Keratinocyte (primary cell): ENCODE measurements at regions not wholly inside any gene's neighbourhood (a gene's known extent, or its start where the extent isn't known, plus 50 kb on each side); places are given as distances from the start of the nearest gene placed in this dataset.

Experiments used
- DNase-seq: peaks from one replicate; pipeline ENCODE4 v3.0.0-alpha.2; 2011; ENCODE audit warnings: low read depth, missing footprints, low spot score
- FAIRE-seq: peaks from 2 replicates; lab custom pipeline; 2011; peaks lifted over from hg19 to GRCh38; lab: Jason Lieb, UNC
- H2AFZ ChIP-seq: 2 replicates; pipeline ENCODE4 v1.6.0; 2012; ENCODE audit warnings: low read length, control low read depth, inconsistent platforms; ENCODE audit not compliant: control insufficient read depth
- H3K27ac ChIP-seq: 2 replicates; pipeline ENCODE4 v1.5.1; 2011; ENCODE audit warnings: low read length; ENCODE audit not compliant: control insufficient read depth, insufficient read depth
- H3K27me3 ChIP-seq: 3 replicates; pipeline ENCODE4 v1.6.0; 2011; ENCODE audit warnings: low read length; ENCODE audit not compliant: control insufficient read depth, insufficient read depth; ENCODE audit errors: extremely low read depth
- H3K36me3 ChIP-seq, 2 experiments: 2 replicates in 1 of 2; 3 replicates in 1 of 2; pipeline ENCODE4 v1.5.1; 2011; ENCODE audit warnings: low read length in 2 of 2, mild to moderate bottlenecking in 1 of 2; ENCODE audit not compliant: control insufficient read depth in 2 of 2, insufficient read depth in 2 of 2; ENCODE audit errors: extremely low read depth in 1 of 2
- H3K4me1 ChIP-seq: 3 replicates; pipeline ENCODE4 v1.5.1; 2011; ENCODE audit warnings: low read length; ENCODE audit not compliant: control insufficient read depth, insufficient read depth; ENCODE audit errors: extremely low read depth
- H3K4me2 ChIP-seq: 3 replicates; pipeline ENCODE4 v1.6.0; 2011; ENCODE audit warnings: low read depth, low read length; ENCODE audit not compliant: control insufficient read depth, insufficient read depth; ENCODE audit errors: extremely low read depth
- H3K4me3 ChIP-seq, 3 experiments: fragments of 200-600 bp in 1 of 3; sonication (generic) in 1 of 3; 2 replicates in 2 of 3; 3 replicates in 1 of 3; pipeline ENCODE4 v1.5.1; 2011 to 2016; ENCODE audit warnings: low read length in 3 of 3, mild to moderate bottlenecking in 3 of 3, control low read depth in 2 of 3, inconsistent platforms in 1 of 3, low read depth in 1 of 3, mixed read lengths in 1 of 3, mixed run types in 1 of 3, moderate library complexity in 1 of 3; ENCODE audit not compliant: control insufficient read depth in 2 of 3, insufficient read depth in 2 of 3; ENCODE audit errors: extremely low read depth in 1 of 3
- H3K79me2 ChIP-seq: 2 replicates; pipeline ENCODE4 v1.6.0; 2012; ENCODE audit warnings: low read length; ENCODE audit not compliant: control insufficient read depth, insufficient read depth
- H3K9ac ChIP-seq: 3 replicates; pipeline ENCODE4 v1.6.0; 2011; ENCODE audit warnings: low read length; ENCODE audit not compliant: control insufficient read depth, insufficient read depth; ENCODE audit errors: extremely low read depth
- H3K9me1 ChIP-seq: 3 replicates; pipeline ENCODE4 v1.6.0; 2011; ENCODE audit warnings: low read length; ENCODE audit not compliant: control insufficient read depth, insufficient read depth; ENCODE audit errors: extremely low read depth
- H3K9me3 ChIP-seq: 2 replicates; pipeline ENCODE4 v1.5.1; 2012; ENCODE audit warnings: low read depth, low read length; ENCODE audit not compliant: control insufficient read depth
- H4K20me1 ChIP-seq: 3 replicates; pipeline ENCODE4 v1.6.0; 2011; ENCODE audit warnings: low read length; ENCODE audit not compliant: control insufficient read depth, insufficient read depth; ENCODE audit errors: extremely low read depth
- EZH2 ChIP-seq: IDR thresholded peaks from one replicate; pipeline ENCODE4 v1.6.1; 2012; ENCODE audit warnings: inconsistent platforms, mild to moderate bottlenecking, low read length, moderate library complexity
- dilution Hi-C: fragments of 300-500 bp; cut with MboI; formaldehyde crosslinking; loops from one replicate; pipeline ENCODE4 v1.7.0; 2020; ENCODE audit warnings: low sequenced_read_pairs; ENCODE audit not compliant: extremely low pct_ligation_motif_present
- TF ChIP-seq, protein P1 (sequence below), 3 experiments: IDR thresholded peaks in 1 of 3; conservative IDR thresholded peaks in 1 of 3; optimal IDR thresholded peaks in 1 of 3; 2 replicates in 2 of 3; 3 replicates in 1 of 3; pipeline versions ENCODE3 to v1.5.1; 2011; ENCODE audit warnings: low read length in 3 of 3, mild to moderate bottlenecking in 3 of 3, moderate library complexity in 2 of 3, control low read depth in 1 of 3, inconsistent platforms in 1 of 3; ENCODE audit not compliant: insufficient read depth in 2 of 3; ENCODE audit errors: extremely low read depth in 1 of 3

DNA sequence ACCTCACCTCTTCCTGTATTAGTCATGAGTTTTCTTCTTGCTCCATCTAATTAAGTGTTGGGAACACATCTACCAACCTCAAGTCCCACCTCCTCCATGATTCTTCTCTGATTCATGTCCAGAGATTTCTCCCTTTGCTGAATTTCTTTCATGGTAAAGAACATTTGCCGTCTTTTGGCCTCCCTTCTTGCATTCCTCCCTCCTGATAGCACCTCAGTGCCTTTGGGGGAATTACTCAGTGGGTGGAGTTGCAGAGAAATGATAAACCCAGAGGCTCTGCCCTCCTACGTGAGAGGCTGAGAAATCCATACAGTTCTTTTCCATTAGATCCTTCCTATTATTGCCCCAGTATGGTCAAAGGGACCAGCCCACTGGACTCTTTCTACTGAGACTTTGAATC lies 651.9 kb downstream of the SLC4A3 start:
- Histone ChIP-seq H3K4me1 (peaks cover 54% of the 10 kb centered on the region), H3K9me1 (no peaks in the 10 kb centered on the region), H3K9ac (peak overlapping the region; percentile 61), H3K36me3 (no peaks in the 10 kb centered on the region), H3K4me2 (peak overlapping the region; percentile 80), H3K27me3 (no peaks in the 10 kb centered on the region), H4K20me1 (no peaks in the 10 kb centered on the region), H3K79me2 (no peaks in the 10 kb centered on the region), H2AFZ (no peak overlapping the region), H3K9me3 (no peaks in the 10 kb centered on the region), H3K27ac (peak overlapping the region; percentile 95), H3K4me3 (peak overlapping the region in 1 of 3 experiments; percentile 58)
- DNase-seq = peak; percentile 94
- TF ChIP-seq EZH2 = no peak
- TF ChIP-seq, protein P1, sequence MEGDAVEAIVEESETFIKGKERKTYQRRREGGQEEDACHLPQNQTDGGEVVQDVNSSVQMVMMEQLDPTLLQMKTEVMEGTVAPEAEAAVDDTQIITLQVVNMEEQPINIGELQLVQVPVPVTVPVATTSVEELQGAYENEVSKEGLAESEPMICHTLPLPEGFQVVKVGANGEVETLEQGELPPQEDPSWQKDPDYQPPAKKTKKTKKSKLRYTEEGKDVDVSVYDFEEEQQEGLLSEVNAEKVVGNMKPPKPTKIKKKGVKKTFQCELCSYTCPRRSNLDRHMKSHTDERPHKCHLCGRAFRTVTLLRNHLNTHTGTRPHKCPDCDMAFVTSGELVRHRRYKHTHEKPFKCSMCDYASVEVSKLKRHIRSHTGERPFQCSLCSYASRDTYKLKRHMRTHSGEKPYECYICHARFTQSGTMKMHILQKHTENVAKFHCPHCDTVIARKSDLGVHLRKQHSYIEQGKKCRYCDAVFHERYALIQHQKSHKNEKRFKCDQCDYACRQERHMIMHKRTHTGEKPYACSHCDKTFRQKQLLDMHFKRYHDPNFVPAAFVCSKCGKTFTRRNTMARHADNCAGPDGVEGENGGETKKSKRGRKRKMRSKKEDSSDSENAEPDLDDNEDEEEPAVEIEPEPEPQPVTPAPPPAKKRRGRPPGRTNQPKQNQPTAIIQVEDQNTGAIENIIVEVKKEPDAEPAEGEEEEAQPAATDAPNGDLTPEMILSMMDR (optimal IDR thresholded peaks at IDR 0.05 in 1 of 3, IDR thresholded peaks at IDR 0.05 in 1 of 3, conservative IDR thresholded peaks at IDR 0.05 in 1 of 3; ENCODE audit: extremely low read depth in 1 of 3, insufficient read depth in 2 of 3, low read length in 3 of 3) = no peak
- peak; percentile 91 for FAIRE-seq
- dilution Hi-C loops = no loop called here

DNA sequence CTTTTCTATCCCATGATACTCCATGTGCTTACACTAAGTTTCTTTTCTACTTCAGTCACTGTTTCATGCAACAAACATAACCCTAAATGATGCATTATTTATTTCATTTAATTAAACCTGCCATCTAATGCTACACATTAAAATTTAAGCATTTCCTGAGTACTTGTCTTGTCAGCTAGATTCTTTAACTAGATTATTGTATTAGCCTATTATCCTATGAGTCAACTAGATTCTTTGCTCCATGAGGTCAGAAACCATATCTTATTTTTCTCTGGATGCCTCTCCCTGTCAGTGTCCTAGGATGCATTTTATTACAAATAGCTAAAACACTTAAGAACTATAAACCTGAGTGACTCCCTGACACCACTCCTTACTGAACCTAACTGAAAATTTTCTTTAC lies 652.4 kb downstream of the SLC4A3 start:
- Histone ChIP-seq H3K79me2 (no peaks in the 10 kb centered on the region), H3K27me3 (no peaks in the 10 kb centered on the region), H3K27ac (peak overlapping the region; percentile 95), H3K36me3 (no peaks in the 10 kb centered on the region), H4K20me1 (no peaks in the 10 kb centered on the region), H3K9me3 (no peaks in the 10 kb centered on the region), H3K9ac (peak overlapping the region; percentile 61), H3K9me1 (no peaks in the 10 kb centered on the region), H2AFZ (peak overlapping the region; percentile 52), H3K4me2 (peak overlapping the region; percentile 80), H3K4me3 (peak overlapping the region in 1 of 3 experiments; percentile 58), H3K4me1 (peaks cover 54% of the 10 kb centered on the region)
- dilution Hi-C loops = no loop called here
- DNase-seq (no peak), FAIRE-seq (no peak)
- TF ChIP-seq EZH2 = no peak
- TF ChIP-seq, protein P1 (optimal IDR thresholded peaks at IDR 0.05 in 1 of 3, IDR thresholded peaks at IDR 0.05 in 1 of 3, conservative IDR thresholded peaks at IDR 0.05 in 1 of 3; ENCODE audit: extremely low read depth in 1 of 3, insufficient read depth in 2 of 3, low read length in 3 of 3) = no peak
